ENCODE measurements at regions not wholly inside any gene's neighbourhood (a gene's known extent, or its start where the extent isn't known, plus 50 kb on each side); places are given as distances from the start of the nearest gene placed in this dataset.

- intact Hi-C loops (cut with DNase I) = no loop called here
- Histone ChIP-seq H3K27me3 (ENCODE audit: insufficient read depth in 3 of 3, low read length in 2 of 3) (no peaks in the 10 kb centered on the region), H3K4me1 (no peaks in the 10 kb centered on the region), H3K27ac (no peak overlapping the region), H3K4me3 (no peak overlapping the region), H3K9me3 (no peaks in the 10 kb centered on the region), H3K36me3 (ENCODE audit: insufficient read depth in 1 of 2, low read depth in 1 of 2) (no peaks in the 10 kb centered on the region)
- ATAC-seq (no peak), DNase-seq (no peak)
- TF ChIP-seq CTCF (IDR thresholded peaks at IDR 0.05) = no peak
- WGBS, 3 donors = 97% methylated on average over 5 of the region's 5 CpGs
Observed at GRCh38 chr2:47253447-47253846, 77.1 kb upstream of the CALM2 start.

- ATAC-seq (no peak), DNase-seq (no peak)
- Histone ChIP-seq H3K9me3 (no peaks in the 10 kb centered on the region), H3K4me3 (no peak overlapping the region), H3K4me1 (no peaks in the 10 kb centered on the region), H3K27ac (no peak overlapping the region), H3K36me3 (ENCODE audit: insufficient read depth in 1 of 2, low read depth in 1 of 2) (no peaks in the 10 kb centered on the region), H3K27me3 (ENCODE audit: insufficient read depth in 3 of 3, low read length in 2 of 3) (no peaks in the 10 kb centered on the region)
- intact Hi-C loops (cut with DNase I) = no loop called here
- TF ChIP-seq CTCF (IDR thresholded peaks at IDR 0.05) = no peak
- WGBS, 3 donors = 93 to 100% (median 96%) methylated on average over 3 of the region's 3 CpGs
Observed at GRCh38 chr2:47251404-47251675, 75.0 kb upstream of the CALM2 start.

- Histone ChIP-seq H3K4me1 (no peaks in the 10 kb centered on the region), H3K4me3 (no peak overlapping the region), H3K27me3 (ENCODE audit: insufficient read depth in 3 of 3, low read length in 2 of 3) (no peaks in the 10 kb centered on the region), H3K9me3 (no peaks in the 10 kb centered on the region), H3K36me3 (ENCODE audit: insufficient read depth in 1 of 2, low read depth in 1 of 2) (no peaks in the 10 kb centered on the region), H3K27ac (no peak overlapping the region)
- ATAC-seq (peak in 1 of 4 donors; percentile 23), DNase-seq (no peak)
- WGBS, 3 donors = 84 to 86% (median 86%) methylated on average over 11 of the region's 11 CpGs
- intact Hi-C loops (cut with DNase I) = no loop called here
- no peak for TF ChIP-seq CTCF (IDR thresholded peaks at IDR 0.05)
Observed at GRCh38 chr2:47250586-47251403, 74.5 kb upstream of the CALM2 start.

- Histone ChIP-seq H3K4me1 (no peaks in the 10 kb centered on the region), H3K9me3 (no peaks in the 10 kb centered on the region), H3K27me3 (ENCODE audit: insufficient read depth in 3 of 3, low read length in 2 of 3) (no peaks in the 10 kb centered on the region), H3K4me3 (no peak overlapping the region), H3K36me3 (ENCODE audit: insufficient read depth in 1 of 2, low read depth in 1 of 2) (no peaks in the 10 kb centered on the region), H3K27ac (no peak overlapping the region)
- no peak for ATAC-seq
- no peak for DNase-seq
- WGBS, 3 donors = 93 to 99% (median 95%) methylated on average over 6 of the region's 6 CpGs
- TF ChIP-seq CTCF (IDR thresholded peaks at IDR 0.05) = no peak
- intact Hi-C loops (cut with DNase I) = no loop called here
Observed at GRCh38 chr2:47249931-47250330, 73.6 kb upstream of the CALM2 start.
